WTC11 (cell line): ENCODE measurements at regions not wholly inside any gene's neighbourhood (a gene's known extent, or its start where the extent isn't known, plus 50 kb on each side); places are given as distances from the start of the nearest gene placed in this dataset.

Experiments used
- ATAC-seq: fragments of 200-7000 bp; cut with Tn5 transposase; 2 replicates; pipeline ENCODE4 v1.10.0; 2021; ENCODE audit warnings: mild to moderate bottlenecking, moderate library complexity
- CTCF ChIA-PET: fragments of 300-600 bp; sonication (Branson Sonifier 250); formaldehyde crosslinking; loops from one replicate; lab custom pipeline; 2021; ENCODE audit warnings: antibody characterized with exemption; lab: Charles Lee
- POLR2A ChIA-PET: fragments of 350-600 bp; sonication (Branson Sonifier 250); formaldehyde crosslinking; loops from one replicate; lab custom pipeline; 2021; ENCODE audit warnings: antibody characterized with exemption; lab: Charles Lee
- DNase-seq: peaks from one replicate; pipeline ENCODE4 v3.0.0; 2021; ENCODE audit warnings: low spot score
- H3K27ac Mint-ChIP-seq: 2 replicates; pipeline ENCODE4 v1.8.0; 2021; ENCODE audit warnings: mixed read lengths
- H3K27me3 Mint-ChIP-seq: 2 replicates; pipeline ENCODE4 v1.8.0; 2021; ENCODE audit warnings: low read depth, mild to moderate bottlenecking, moderate library complexity, mixed read lengths
- H3K36me3 Mint-ChIP-seq: 2 replicates; pipeline ENCODE4 v1.8.0; 2021; ENCODE audit warnings: mixed read lengths
- H3K4me1 Mint-ChIP-seq: 2 replicates; pipeline ENCODE4 v1.8.0; 2022; ENCODE audit warnings: mixed read lengths
- H3K4me3 Mint-ChIP-seq: 2 replicates; pipeline ENCODE4 v1.8.0; 2021; ENCODE audit warnings: mild to moderate bottlenecking, moderate library complexity, mixed read lengths
- H3K9me3 Mint-ChIP-seq: 2 replicates; pipeline ENCODE4 v1.8.0; 2021; ENCODE audit warnings: mixed read lengths
- CREM ChIP-seq: sonication (generic); formaldehyde crosslinking; IDR thresholded peaks from 2 replicates; pipeline ENCODE4 v1.8.1; 2022; ENCODE audit warnings: mild to moderate bottlenecking, missing genetic modification reagents, moderate library complexity
- ELF4 ChIP-seq: sonication (generic); formaldehyde crosslinking; IDR thresholded peaks from 2 replicates; pipeline ENCODE4 v1.8.1; 2022; ENCODE audit warnings: low read depth, mild to moderate bottlenecking, moderate library complexity, missing genetic modification reagents
- NFATC4 ChIP-seq: fragments of 250-450 bp; sonication (Bioruptor Pico); IDR thresholded peaks from 2 replicates; pipeline ENCODE4 v1.9.0; 2021; ENCODE audit warnings: mild to moderate bottlenecking
- RELA ChIP-seq: sonication (generic); formaldehyde crosslinking; IDR thresholded peaks from 2 replicates; pipeline ENCODE4 v1.8.1; 2022; ENCODE audit warnings: missing genetic modification reagents, mild to moderate bottlenecking, borderline replicate concordance
- SP1 ChIP-seq: sonication (generic); formaldehyde crosslinking; conservative IDR thresholded peaks from 2 replicates; pipeline ENCODE4 v1.8.1; 2022; ENCODE audit warnings: missing genetic modification reagents
- TEAD1 ChIP-seq: sonication (generic); formaldehyde crosslinking; IDR thresholded peaks from 2 replicates; pipeline ENCODE4 v1.8.0; 2022; ENCODE audit warnings: mild to moderate bottlenecking, missing genetic modification reagents
- TEAD4 ChIP-seq: sonication (generic); formaldehyde crosslinking; IDR thresholded peaks from 2 replicates; pipeline ENCODE4 v1.8.0; 2022; ENCODE audit warnings: mild to moderate bottlenecking, missing genetic modification reagents
- ZNF138 ChIP-seq: sonication (generic); formaldehyde crosslinking; conservative IDR thresholded peaks from 2 replicates; pipeline ENCODE4 v1.8.1; 2022; ENCODE audit warnings: mild to moderate bottlenecking, moderate library complexity, missing genetic modification reagents
- ZNF219 ChIP-seq: sonication (generic); formaldehyde crosslinking; IDR thresholded peaks from 2 replicates; pipeline ENCODE4 v1.8.0; 2023; ENCODE audit warnings: missing genetic modification reagents, mild to moderate bottlenecking, borderline replicate concordance
- ZNF396 ChIP-seq: fragments of 250-450 bp; sonication (Bioruptor Pico); IDR thresholded peaks from 2 replicates; pipeline ENCODE4 v1.8.0; 2021; ENCODE audit warnings: mild to moderate bottlenecking, moderate library complexity, borderline replicate concordance
- TF ChIP-seq, protein P1 (sequence below): sonication (generic); formaldehyde crosslinking; IDR thresholded peaks from 2 replicates; pipeline ENCODE4 v1.8.0; 2022; ENCODE audit warnings: missing genetic modification reagents
- TF ChIP-seq, protein P2 (sequence below): sonication (generic); formaldehyde crosslinking; IDR thresholded peaks from 2 replicates; pipeline ENCODE4 v1.8.1; 2022; ENCODE audit warnings: missing genetic modification reagents, borderline replicate concordance
- TF ChIP-seq, protein P3 (sequence below): sonication (generic); formaldehyde crosslinking; IDR thresholded peaks from 2 replicates; pipeline ENCODE4 v1.8.1; 2023; ENCODE audit warnings: mild to moderate bottlenecking, missing genetic modification reagents
- TF ChIP-seq, protein P4 (sequence below): fragments of 250-450 bp; sonication (Bioruptor Pico); IDR thresholded peaks from 2 replicates; pipeline ENCODE4 v2.1.2; 2022; ENCODE audit warnings: mild to moderate bottlenecking, moderate library complexity
- TF ChIP-seq, protein P5 (sequence below): fragments of 250-450 bp; sonication (Bioruptor Pico); IDR thresholded peaks from 2 replicates; pipeline ENCODE4 v1.9.0; 2021; ENCODE audit warnings: mild to moderate bottlenecking
- TF ChIP-seq, protein P6 (sequence below): sonication (generic); formaldehyde crosslinking; IDR thresholded peaks from 2 replicates; pipeline ENCODE4 v1.8.1; 2022; ENCODE audit warnings: mild to moderate bottlenecking, moderate library complexity, missing genetic modification reagents

DNA sequence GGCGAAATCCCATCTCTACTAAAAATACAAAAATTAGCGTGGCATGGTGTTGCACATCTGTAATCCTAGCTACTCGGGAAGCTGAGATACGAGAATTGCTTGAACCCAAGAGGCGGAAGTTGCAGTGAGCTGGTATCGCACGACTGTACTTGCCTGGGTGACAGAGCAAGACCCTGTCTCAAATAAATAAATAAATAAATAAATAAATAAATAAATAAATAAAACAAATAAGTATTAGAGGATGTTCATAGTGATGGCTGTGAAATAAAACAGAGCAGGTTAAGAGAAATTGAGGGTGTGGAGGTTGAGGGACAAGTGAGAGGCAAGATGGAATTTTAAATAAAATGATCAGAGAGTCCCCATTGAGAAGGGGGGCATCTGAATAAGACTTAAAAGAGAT lies 124.7 kb upstream of the DST start (continued):
- TF ChIP-seq RELA (CRISPR knock-in tag) (no peak), ZNF396 (CRISPR knock-in tag) (no peak), ZNF138 (no peak), TEAD1 (CRISPR knock-in tag) (no peak), SP1 (no peak), NFATC4 (CRISPR knock-in tag) (no peak)
- TF ChIP-seq, protein P1, sequence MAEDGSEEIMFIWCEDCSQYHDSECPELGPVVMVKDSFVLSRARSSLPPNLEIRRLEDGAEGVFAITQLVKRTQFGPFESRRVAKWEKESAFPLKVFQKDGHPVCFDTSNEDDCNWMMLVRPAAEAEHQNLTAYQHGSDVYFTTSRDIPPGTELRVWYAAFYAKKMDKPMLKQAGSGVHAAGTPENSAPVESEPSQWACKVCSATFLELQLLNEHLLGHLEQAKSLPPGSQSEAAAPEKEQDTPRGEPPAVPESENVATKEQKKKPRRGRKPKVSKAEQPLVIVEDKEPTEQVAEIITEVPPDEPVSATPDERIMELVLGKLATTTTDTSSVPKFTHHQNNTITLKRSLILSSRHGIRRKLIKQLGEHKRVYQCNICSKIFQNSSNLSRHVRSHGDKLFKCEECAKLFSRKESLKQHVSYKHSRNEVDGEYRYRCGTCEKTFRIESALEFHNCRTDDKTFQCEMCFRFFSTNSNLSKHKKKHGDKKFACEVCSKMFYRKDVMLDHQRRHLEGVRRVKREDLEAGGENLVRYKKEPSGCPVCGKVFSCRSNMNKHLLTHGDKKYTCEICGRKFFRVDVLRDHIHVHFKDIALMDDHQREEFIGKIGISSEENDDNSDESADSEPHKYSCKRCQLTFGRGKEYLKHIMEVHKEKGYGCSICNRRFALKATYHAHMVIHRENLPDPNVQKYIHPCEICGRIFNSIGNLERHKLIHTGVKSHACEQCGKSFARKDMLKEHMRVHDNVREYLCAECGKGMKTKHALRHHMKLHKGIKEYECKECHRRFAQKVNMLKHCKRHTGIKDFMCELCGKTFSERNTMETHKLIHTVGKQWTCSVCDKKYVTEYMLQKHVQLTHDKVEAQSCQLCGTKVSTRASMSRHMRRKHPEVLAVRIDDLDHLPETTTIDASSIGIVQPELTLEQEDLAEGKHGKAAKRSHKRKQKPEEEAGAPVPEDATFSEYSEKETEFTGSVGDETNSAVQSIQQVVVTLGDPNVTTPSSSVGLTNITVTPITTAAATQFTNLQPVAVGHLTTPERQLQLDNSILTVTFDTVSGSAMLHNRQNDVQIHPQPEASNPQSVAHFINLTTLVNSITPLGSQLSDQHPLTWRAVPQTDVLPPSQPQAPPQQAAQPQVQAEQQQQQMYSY = no peak
- TF ChIP-seq, protein P2, sequence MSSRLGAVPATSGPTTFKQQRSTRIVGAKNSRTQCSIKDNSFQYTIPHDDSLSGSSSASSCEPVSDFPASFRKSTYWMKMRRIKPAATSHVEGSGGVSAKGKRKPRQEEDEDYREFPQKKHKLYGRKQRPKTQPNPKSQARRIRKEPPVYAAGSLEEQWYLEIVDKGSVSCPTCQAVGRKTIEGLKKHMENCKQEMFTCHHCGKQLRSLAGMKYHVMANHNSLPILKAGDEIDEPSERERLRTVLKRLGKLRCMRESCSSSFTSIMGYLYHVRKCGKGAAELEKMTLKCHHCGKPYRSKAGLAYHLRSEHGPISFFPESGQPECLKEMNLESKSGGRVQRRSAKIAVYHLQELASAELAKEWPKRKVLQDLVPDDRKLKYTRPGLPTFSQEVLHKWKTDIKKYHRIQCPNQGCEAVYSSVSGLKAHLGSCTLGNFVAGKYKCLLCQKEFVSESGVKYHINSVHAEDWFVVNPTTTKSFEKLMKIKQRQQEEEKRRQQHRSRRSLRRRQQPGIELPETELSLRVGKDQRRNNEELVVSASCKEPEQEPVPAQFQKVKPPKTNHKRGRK (CRISPR knock-in tag) = no peak
- TF ChIP-seq, protein P3, sequence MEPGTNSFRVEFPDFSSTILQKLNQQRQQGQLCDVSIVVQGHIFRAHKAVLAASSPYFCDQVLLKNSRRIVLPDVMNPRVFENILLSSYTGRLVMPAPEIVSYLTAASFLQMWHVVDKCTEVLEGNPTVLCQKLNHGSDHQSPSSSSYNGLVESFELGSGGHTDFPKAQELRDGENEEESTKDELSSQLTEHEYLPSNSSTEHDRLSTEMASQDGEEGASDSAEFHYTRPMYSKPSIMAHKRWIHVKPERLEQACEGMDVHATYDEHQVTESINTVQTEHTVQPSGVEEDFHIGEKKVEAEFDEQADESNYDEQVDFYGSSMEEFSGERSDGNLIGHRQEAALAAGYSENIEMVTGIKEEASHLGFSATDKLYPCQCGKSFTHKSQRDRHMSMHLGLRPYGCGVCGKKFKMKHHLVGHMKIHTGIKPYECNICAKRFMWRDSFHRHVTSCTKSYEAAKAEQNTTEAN (CRISPR knock-in tag) = no peak
- TF ChIP-seq, protein P4, sequence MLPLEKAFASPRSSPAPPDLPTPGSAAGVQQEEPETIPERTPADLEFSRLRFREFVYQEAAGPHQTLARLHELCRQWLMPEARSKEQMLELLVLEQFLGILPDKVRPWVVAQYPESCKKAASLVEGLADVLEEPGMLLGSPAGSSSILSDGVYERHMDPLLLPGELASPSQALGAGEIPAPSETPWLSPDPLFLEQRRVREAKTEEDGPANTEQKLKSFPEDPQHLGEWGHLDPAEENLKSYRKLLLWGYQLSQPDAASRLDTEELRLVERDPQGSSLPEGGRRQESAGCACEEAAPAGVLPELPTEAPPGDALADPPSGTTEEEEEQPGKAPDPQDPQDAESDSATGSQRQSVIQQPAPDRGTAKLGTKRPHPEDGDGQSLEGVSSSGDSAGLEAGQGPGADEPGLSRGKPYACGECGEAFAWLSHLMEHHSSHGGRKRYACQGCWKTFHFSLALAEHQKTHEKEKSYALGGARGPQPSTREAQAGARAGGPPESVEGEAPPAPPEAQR = no peak

DNA sequence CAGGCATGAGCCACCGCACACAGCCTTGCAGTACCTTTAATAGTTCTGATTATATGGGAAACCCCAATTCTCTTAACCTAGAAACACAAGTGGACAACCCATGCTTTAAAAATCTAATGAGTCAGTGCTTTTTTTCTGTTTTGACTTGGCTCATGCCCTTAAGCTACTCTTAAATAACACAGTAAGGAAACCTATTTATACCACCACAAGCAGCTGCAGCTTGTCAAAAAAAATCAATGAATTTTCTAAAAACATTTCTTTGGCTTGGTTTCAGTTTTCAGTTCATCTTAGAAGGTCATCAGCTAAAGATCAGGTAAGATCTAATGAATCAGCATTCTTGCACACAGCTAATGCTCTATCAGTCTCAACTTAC lies 124.1 kb upstream of the DST start:
- POLR2A ChIA-PET = no interaction called here
- Mint-ChIP-seq H3K4me1 (peaks cover 55% of the 10 kb centered on the region), H3K4me3 (no peak overlapping the region)

More for the DNA sequence above, 124.1 kb upstream of the DST start:
- Mint-ChIP-seq H3K27ac (no peak overlapping the region), H3K27me3 (no peaks in the 10 kb centered on the region), H3K9me3 (no peaks in the 10 kb centered on the region), H3K36me3 (no peaks in the 10 kb centered on the region)
- CTCF ChIA-PET = interaction anchor here (1.7 to 2.3 kb wide), 4 partner anchors 9 to 85 kb away, joined by 5 to 10 read pairs (median 8); no protein-coding TSS in a partner anchor
- ATAC-seq = no peak
- TF ChIP-seq TEAD1 (CRISPR knock-in tag) (no peak), CREM (CRISPR knock-in tag) (no peak), TEAD4 (no peak), ELF4 (CRISPR knock-in tag) (no peak), ZNF219 (no peak)
- TF ChIP-seq, protein P5, sequence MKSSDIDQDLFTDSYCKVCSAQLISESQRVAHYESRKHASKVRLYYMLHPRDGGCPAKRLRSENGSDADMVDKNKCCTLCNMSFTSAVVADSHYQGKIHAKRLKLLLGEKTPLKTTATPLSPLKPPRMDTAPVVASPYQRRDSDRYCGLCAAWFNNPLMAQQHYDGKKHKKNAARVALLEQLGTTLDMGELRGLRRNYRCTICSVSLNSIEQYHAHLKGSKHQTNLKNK (CRISPR knock-in tag) = no peak
- TF ChIP-seq, protein P6, sequence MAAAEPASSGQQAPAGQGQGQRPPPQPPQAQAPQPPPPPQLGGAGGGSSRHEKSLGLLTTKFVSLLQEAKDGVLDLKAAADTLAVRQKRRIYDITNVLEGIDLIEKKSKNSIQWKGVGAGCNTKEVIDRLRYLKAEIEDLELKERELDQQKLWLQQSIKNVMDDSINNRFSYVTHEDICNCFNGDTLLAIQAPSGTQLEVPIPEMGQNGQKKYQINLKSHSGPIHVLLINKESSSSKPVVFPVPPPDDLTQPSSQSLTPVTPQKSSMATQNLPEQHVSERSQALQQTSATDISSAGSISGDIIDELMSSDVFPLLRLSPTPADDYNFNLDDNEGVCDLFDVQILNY (CRISPR knock-in tag) = no peak
- DNase-seq = no peak
